HEK293T (cell line): ENCODE measurements at regions not wholly inside any gene's neighbourhood (a gene's known extent, or its start where the extent isn't known, plus 50 kb on each side); places are given as distances from the start of the nearest gene placed in this dataset.

Experiments
- ELF4 ChIP-seq: fragments of 450-650 bp; IDR thresholded peaks from 2 replicates; pipeline ENCODE4 v1.6.1; 2017; ENCODE audit warnings: antibody characterized with exemption
- FOXA1 ChIP-seq: fragments of 450-650 bp; IDR thresholded peaks from 2 replicates; pipeline ENCODE4 v1.6.1; 2016; ENCODE audit warnings: mild to moderate bottlenecking
- FOXK2 ChIP-seq: fragments of 450-650 bp; IDR thresholded peaks from 2 replicates; pipeline ENCODE4 v1.6.1; 2016; ENCODE audit warnings: mild to moderate bottlenecking
- L3MBTL2 ChIP-seq: fragments of 450-650 bp; conservative IDR thresholded peaks from 2 replicates; pipeline ENCODE4 v1.6.1; 2016; ENCODE audit warnings: mild to moderate bottlenecking
- NFRKB ChIP-seq: fragments of 450-650 bp; IDR thresholded peaks from 2 replicates; pipeline ENCODE4 v1.6.1; 2016; ENCODE audit warnings: mild to moderate bottlenecking, moderate library complexity
- PKNOX1 ChIP-seq: fragments of 450-650 bp; IDR thresholded peaks from 2 replicates; pipeline ENCODE4 v1.6.1; 2016
- TARDBP ChIP-seq: fragments of 450-650 bp; IDR thresholded peaks from 2 replicates; pipeline ENCODE4 v1.6.1; 2016

- TF ChIP-seq FOXK2 = no peak
- TF ChIP-seq NFRKB = no peak
- TF ChIP-seq L3MBTL2 = no peak
- TF ChIP-seq ELF4 = no peak
- no peak for TF ChIP-seq TARDBP
- no peak for TF ChIP-seq PKNOX1
- TF ChIP-seq FOXA1 = no peak
Observed at GRCh38 chrX:45363596-45363995, 162.9 kb upstream of the DIPK2B start.
